Adrenal gland (tissue), 9 donors: ENCODE measurements at regions not wholly inside any gene's neighbourhood (a gene's known extent, or its start where the extent isn't known, plus 50 kb on each side); places are given as distances from the start of the nearest gene placed in this dataset.

Experiments
- DNase-seq, 7 donors: peaks; one replicate each; pipeline ENCODE4 v3.0.0-alpha.2; 2019 to 2020
- H3K27ac ChIP-seq, 5 donors: fragments of 200-600 bp; sonication (generic) in 4 of 5; 1 replicate in 3 of 5; 2 replicates in 2 of 5; pipeline versions ENCODE4 v1.5.1 to v1.8.0; 2016 to 2020; ENCODE audit warnings: mild to moderate bottlenecking in 1 of 5
- H3K27me3 ChIP-seq: fragments of 200-600 bp; 2 replicates; pipeline ENCODE4 v1.8.0; 2021
- H3K36me3 ChIP-seq, 2 donors: fragments of 200-600 bp; replicated peaks in 1 of 2; 1 replicate in 1 of 2; 2 replicates in 1 of 2; pipeline versions ENCODE4 v1.5.1 to v1.8.0; 2018 to 2022
- H3K4me1 ChIP-seq, 2 donors: fragments of 200-600 bp; replicated peaks in 1 of 2; 1 replicate in 1 of 2; 2 replicates in 1 of 2; pipeline versions ENCODE4 v1.5.1 to v1.8.0; 2018 to 2021
- H3K4me3 ChIP-seq, 4 donors: fragments of 200-600 bp; sonication (generic) in 3 of 4; one replicate each; pipeline ENCODE4 v1.5.1; 2016 to 2018
- H3K9me3 ChIP-seq, 3 donors: fragments of 200-600 bp; sonication (generic) in 1 of 3; replicated peaks in 1 of 3; 1 replicate in 2 of 3; 2 replicates in 1 of 3; pipeline versions ENCODE4 v1.5.1 to v1.8.0; 2016 to 2021
- CTCF ChIP-seq, 6 experiments: fragments of 450-650 bp in 4 of 6; fragments of 200-600 bp in 2 of 6; sonication (generic) in 1 of 6; IDR thresholded peaks; 1 replicate in 5 of 6; 2 replicates in 1 of 6; pipeline versions ENCODE4 v1.5.1 to v1.8.0; 2016 to 2021; ENCODE audit warnings: antibody characterized with exemption in 6 of 6, mild to moderate bottlenecking in 2 of 6, moderate library complexity in 1 of 6
- POLR2A ChIP-seq, 2 donors: fragments of 450-650 bp; IDR thresholded peaks; one replicate each; pipeline ENCODE4 v1.6.1; 2017; ENCODE audit warnings: antibody characterized with exemption in 2 of 2, mild to moderate bottlenecking in 2 of 2, moderate library complexity in 1 of 2
- WGBS, 4 donors: extraction: QIAGEN DNeasy Blood & Tissue Kit in 2 of 4; methylation state at CpG; one replicate each; pipeline versions ENCODE4 v1.1.5 to v1.1.7; 2013 to 2017; 5-methylcytosine and 5-hydroxymethylcytosine counted together
- intact Hi-C, 2 donors: fragments of 100-400 bp; cut with DNase I; formaldehyde crosslinking; loops; one replicate each; pipeline versions ENCODE4 v1.14.1 to v1.15.0; 2022 to 2023
- donor health status: healthy with polysubstance abuse.
- donor health status: Bipolar disorder and iron deficiency.
- donor health status: DM: yes; HTN: yes; CAD: no.
- donor health status: DM: no; HTN: no; CAD: no.
- donor health status: DM: no; HTN: no; CAD: no.

- Histone ChIP-seq H3K36me3 (no peaks in the 10 kb centered on the region), H3K9me3 (no peaks in the 10 kb centered on the region), H3K4me3 (no peak overlapping the region), H3K27me3 (no peaks in the 10 kb centered on the region), H3K27ac (no peak overlapping the region), H3K4me1 (peaks cover 0 to 4% of the 10 kb centered on the region in 2 donors)
- intact Hi-C loops: no loop called here
- WGBS, 4 donors: 39 to 63% (median 47%) methylated on average over 1 of the region's 1 CpG
- DNase-seq: no peak
- no peak for TF ChIP-seq POLR2A (IDR thresholded peaks at IDR 0.05)
- TF ChIP-seq CTCF (IDR thresholded peaks at IDR 0.05): no peak
These were observed 2065.2 kb downstream of the MRPL39 start for GRCh38 chr21:23542097-23542496.

- no peak overlapping the region for H3K27ac ChIP-seq
- no peak for DNase-seq
- H3K36me3 ChIP-seq: no peaks in the 10 kb centered on the region
- H3K4me3 ChIP-seq: no peak overlapping the region
- WGBS, 4 donors: 87 to 95% (median 93%) methylated on average over 2 of the region's 2 CpGs
- peaks cover 0 to 4% of the 10 kb centered on the region in 2 donors for H3K4me1 ChIP-seq
- H3K9me3 ChIP-seq: no peaks in the 10 kb centered on the region
- TF ChIP-seq CTCF (IDR thresholded peaks at IDR 0.05) (no peak), POLR2A (IDR thresholded peaks at IDR 0.05) (no peak)
- intact Hi-C loops: no loop called here
- H3K27me3 ChIP-seq: no peaks in the 10 kb centered on the region
These were observed 2065.7 kb downstream of the MRPL39 start for GRCh38 chr21:23541571-23541970.

GRCh38 chr21:23534850-23535249, 2072.4 kb downstream of the MRPL39 start:
- Histone ChIP-seq H3K4me3 (no peak overlapping the region), H3K27ac (no peak overlapping the region)
- no peak for TF ChIP-seq POLR2A (IDR thresholded peaks at IDR 0.05)
- no peak for TF ChIP-seq CTCF (IDR thresholded peaks at IDR 0.05)

GRCh38 chr21:23531444-23531843, 2075.8 kb downstream of the MRPL39 start:
- Histone ChIP-seq H3K4me3 (no peak overlapping the region), H3K4me1 (no peaks in the 10 kb centered on the region), H3K27ac (no peak overlapping the region), H3K36me3 (no peaks in the 10 kb centered on the region), H3K9me3 (no peaks in the 10 kb centered on the region), H3K27me3 (no peaks in the 10 kb centered on the region)
- intact Hi-C loops: no loop called here
- no peak for DNase-seq
- TF ChIP-seq POLR2A (IDR thresholded peaks at IDR 0.05) (no peak), CTCF (IDR thresholded peaks at IDR 0.05) (no peak)

More at GRCh38 chr21:23534850-23535249, 2072.4 kb downstream of the MRPL39 start:
- no peaks in the 10 kb centered on the region for H3K4me1 ChIP-seq
- no peaks in the 10 kb centered on the region for H3K9me3 ChIP-seq
- no peaks in the 10 kb centered on the region for H3K27me3 ChIP-seq
- no peaks in the 10 kb centered on the region for H3K36me3 ChIP-seq
- no peak for DNase-seq
- 18 to 34% (median 24%) methylated on average over 1 of the region's 1 CpG for WGBS, 4 donors
- intact Hi-C loops: no loop called here
